ENCODE measurements at regions not wholly inside any gene's neighbourhood (a gene's known extent, or its start where the extent isn't known, plus 50 kb on each side); places are given as distances from the start of the nearest gene placed in this dataset.

DNA sequence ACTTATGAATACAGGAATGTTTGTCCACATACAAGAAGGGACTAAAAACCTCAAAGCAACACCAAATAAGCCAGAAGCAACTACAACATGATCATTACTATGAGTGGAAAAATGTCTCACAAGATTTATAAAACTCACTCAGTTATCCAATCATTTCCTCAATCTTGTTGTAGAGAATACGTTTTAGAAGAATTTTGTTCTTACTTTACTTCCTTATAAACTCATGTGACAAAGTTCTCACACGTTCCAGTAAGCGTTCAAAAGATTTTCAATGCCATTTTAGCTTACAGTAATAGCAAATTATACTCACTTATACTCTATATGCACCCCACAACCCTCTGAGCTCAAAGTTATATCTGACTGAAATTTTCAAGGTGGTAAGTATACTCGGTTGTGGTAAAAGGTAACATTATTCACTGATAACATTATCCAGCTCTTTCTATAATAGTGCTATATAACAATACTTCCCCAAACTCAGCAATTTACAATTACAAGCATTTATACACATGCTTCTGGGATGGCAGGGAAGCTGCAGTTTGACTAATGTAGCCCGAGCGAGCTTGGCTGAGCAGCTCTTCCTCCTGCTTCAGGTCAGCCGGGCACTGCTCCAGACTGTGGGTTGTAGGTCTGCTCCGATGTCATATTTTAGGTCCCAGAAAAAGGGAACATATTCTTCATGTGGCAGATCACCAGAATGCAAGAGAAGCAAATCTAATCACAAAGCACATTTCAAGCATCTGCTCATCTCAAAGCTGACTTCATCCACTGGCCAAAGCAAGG is 226.3 kb downstream of the RCHY1 start:
- TF ChIP-seq CTCF (IDR thresholded peaks at IDR 0.05; ENCODE audit: low read length): no peak
- no peak for TF ChIP-seq EZH2 (IDR thresholded peaks at IDR 0.05; ENCODE audit: borderline replicate concordance, low read length)
